PC-9 (cell line): ENCODE measurements at regions not wholly inside any gene's neighbourhood (a gene's known extent, or its start where the extent isn't known, plus 50 kb on each side); places are given as distances from the start of the nearest gene placed in this dataset.

Experiments
- EZH2 ChIP-seq: fragments of 200-600 bp; sonication (generic); IDR thresholded peaks from 2 replicates; pipeline ENCODE4 v1.8.0; 2017; ENCODE audit warnings: antibody characterized with exemption, low read depth
- TF ChIP-seq, protein P1 (sequence below): fragments of 200-600 bp; sonication (generic); conservative IDR thresholded peaks from 2 replicates; pipeline ENCODE4 v1.6.1; 2017; ENCODE audit warnings: mixed run types, antibody characterized with exemption, mild to moderate bottlenecking, moderate library complexity

DNA sequence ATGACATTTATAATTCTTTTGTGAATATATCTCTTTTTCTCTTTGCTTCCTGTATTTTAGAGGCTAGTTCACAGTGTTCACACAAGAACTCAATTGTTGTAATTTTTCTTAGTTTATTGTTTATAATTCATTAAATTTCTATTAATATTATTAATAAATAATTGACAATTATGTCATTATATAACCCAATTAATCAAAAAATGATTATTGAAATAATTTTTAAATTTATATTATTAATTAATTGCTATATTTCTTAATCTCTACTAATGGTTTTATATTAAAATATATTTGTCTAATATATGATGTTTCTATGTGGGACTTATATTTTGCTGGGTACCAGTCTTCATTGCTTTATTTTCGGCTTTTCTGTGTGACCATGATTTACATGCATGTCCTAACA lies 618.4 kb downstream of the CDH9 start:
- TF ChIP-seq EZH2 = no peak
- TF ChIP-seq, protein P1, sequence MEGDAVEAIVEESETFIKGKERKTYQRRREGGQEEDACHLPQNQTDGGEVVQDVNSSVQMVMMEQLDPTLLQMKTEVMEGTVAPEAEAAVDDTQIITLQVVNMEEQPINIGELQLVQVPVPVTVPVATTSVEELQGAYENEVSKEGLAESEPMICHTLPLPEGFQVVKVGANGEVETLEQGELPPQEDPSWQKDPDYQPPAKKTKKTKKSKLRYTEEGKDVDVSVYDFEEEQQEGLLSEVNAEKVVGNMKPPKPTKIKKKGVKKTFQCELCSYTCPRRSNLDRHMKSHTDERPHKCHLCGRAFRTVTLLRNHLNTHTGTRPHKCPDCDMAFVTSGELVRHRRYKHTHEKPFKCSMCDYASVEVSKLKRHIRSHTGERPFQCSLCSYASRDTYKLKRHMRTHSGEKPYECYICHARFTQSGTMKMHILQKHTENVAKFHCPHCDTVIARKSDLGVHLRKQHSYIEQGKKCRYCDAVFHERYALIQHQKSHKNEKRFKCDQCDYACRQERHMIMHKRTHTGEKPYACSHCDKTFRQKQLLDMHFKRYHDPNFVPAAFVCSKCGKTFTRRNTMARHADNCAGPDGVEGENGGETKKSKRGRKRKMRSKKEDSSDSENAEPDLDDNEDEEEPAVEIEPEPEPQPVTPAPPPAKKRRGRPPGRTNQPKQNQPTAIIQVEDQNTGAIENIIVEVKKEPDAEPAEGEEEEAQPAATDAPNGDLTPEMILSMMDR = no peak
